Renal pelvis (tissue), 1 donor: ENCODE measurements at regions not wholly inside any gene's neighbourhood (a gene's known extent, or its start where the extent isn't known, plus 50 kb on each side); places are given as distances from the start of the nearest gene placed in this dataset.

Experiments
- DNase-seq: peaks from one replicate; pipeline ENCODE4 v3.0.0-alpha.2; 2013

DNA sequence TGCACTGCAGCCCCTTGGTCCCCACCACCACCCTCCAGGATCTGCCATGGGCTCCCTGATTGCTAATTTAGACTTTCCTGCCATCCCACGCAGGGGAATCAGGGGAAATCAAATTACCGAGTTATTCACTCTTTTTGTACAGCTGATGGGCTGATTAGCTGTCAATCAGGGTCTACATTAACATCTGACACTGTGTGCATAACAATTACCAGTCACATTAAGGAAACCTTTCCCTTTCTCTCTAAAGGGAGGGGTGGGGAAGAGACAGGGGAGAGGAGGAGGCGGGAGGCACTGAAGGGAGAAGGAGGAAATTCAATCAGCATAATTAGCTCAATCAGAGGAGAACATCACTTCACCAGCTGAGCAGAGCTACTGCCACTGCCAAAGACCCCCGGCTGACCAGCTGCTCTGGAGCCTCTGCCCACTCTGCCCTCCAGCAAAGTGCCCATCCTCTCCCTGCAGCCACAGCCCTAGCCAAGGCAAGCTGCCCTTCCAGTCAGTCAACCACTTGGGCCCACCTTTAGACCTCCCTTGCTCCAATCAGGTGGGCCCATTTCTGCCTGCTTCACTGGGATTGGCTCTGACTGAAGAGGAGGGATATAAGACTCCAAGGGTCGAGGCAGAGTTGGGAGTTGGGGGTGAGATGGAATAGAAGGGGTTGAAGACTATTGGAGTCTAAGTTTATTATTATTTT, 199.3 kb upstream of the ZC3H12A start:
- DNase-seq = no peak

GRCh38 chr1:37277366-37277765, 197.0 kb upstream of the ZC3H12A start:
- DNase-seq = no peak

- DNase-seq = no peak
Measured at GRCh38 chr1:37281354-37281753, 193.0 kb upstream of the ZC3H12A start.

DNA sequence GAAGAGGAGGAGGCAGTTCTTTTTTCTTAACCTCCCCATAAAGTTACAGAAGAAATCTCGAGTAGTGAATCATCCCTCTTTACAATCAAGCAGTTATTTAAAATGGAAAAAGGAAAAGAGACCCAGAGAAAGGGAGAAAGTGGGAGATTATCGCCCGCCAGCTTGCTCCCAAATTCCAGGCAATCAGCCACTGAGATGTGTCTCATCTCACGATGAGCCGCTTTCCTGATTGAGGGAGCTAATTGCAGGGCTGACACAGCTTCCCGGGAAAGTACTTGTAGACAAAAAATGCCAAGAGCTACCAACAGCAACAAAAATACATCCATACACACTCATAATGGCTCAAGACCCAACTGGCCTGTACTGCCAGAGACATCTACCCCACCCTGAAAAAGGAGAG, 191.6 kb upstream of the ZC3H12A start:
- no peak for DNase-seq

- DNase-seq = no peak
Measured at GRCh38 chr1:37284053-37284452, 190.3 kb upstream of the ZC3H12A start.

GRCh38 chr1:37286881-37287280, 187.5 kb upstream of the ZC3H12A start:
- no peak for DNase-seq

- DNase-seq = no peak
Measured at GRCh38 chr1:37288900-37289299, 185.5 kb upstream of the ZC3H12A start.

DNA sequence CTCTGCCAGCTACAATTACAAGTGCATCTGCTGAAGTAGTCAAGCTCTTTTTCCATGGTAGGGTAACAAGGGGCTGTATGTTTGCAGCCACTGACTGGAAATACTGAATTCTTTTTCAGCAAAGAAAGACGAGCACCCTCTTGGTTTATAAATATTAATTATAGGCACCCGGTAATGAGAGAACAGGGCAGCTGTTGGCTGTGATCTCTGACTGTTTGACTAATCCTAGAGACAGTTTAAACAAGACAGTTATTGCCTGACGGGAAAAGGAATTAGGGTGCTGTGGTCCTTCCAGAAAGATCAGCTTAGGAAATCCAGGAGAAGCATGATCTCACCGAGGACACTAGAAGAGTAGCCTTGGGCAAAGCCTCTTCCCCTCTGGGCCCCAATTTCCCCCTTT, 183.7 kb upstream of the ZC3H12A start:
- no peak for DNase-seq

DNA sequence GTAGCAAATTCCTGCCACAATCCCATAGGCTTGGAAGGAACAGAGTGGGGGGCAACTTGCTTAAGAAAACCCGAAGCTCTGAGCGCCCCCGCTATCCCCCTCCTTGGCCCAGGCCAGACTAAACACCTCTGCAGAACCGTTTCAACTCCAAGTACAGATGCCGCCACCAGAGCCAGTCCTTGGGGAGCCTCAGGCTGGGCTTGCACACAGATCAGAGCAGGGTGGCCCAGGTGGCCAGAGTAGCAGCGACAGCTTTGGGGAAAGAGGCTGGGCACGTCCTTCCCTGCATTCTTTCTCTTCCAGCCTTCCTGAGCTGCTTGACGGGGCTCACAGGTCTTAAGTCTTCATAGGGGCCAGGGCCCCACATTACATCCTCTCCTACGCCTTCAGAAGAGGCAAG, 181.6 kb upstream of the ZC3H12A start:
- DNase-seq = no peak

- DNase-seq = no peak
Measured at GRCh38 chr1:37294096-37294495, 180.3 kb upstream of the ZC3H12A start.

GRCh38 chr1:37294529-37294928, 179.9 kb upstream of the ZC3H12A start:
- DNase-seq = no peak

DNA sequence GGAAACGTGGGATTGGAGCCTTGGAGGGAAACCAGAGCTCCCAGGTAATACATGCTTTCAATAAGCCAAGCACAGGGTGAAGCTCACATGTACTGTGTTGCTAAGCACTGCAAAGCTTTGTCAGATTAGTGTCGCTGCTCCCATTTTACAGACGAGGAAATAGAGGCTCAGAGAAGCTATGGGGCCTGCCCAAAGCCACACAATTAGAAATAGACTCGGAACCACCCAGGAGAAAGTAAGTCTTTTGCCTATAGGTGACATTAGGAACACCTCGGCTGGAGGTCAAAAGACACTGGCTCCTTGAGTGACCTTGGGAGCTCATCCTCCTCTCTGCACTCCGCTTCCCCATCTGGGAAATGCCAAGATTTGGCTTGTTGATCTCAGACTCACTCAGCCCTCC, 175.6 kb upstream of the ZC3H12A start:
- no peak for DNase-seq

GRCh38 chr1:37299216-37299615, 175.2 kb upstream of the ZC3H12A start:
- no peak for DNase-seq

DNA sequence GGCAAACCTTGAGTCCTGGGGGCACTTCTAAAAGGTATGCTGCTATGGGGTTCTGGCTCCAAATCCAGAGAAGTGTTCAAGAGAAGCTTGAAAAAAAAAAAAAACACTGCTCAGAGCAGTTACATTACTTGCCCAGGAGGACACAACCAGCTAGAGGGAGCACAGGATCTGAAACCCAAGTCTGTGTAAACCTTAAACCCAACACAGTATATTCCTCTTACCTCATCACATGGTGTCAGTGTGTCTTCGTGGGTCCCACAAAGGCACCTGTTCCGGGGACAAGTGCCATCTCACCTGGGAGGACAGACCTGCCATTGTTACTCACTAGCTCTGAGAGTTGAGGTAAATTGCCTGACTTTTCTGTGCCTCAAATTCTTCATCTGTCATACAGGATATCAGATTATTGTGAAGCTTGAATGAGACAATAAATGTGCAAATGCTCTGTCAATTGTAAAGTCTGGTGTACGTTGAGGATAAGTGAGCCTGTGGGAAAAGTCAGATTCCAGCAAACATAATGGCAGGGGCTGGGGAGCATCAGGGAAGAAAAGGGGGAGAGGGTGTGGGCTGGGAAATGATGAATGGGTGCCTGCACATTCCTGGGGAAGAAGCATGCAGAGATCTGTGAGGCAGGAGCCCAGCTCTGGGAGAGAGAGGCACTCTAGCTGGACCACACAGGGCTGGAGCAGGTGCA, 170.4 kb upstream of the ZC3H12A start:
- no peak for DNase-seq

DNA sequence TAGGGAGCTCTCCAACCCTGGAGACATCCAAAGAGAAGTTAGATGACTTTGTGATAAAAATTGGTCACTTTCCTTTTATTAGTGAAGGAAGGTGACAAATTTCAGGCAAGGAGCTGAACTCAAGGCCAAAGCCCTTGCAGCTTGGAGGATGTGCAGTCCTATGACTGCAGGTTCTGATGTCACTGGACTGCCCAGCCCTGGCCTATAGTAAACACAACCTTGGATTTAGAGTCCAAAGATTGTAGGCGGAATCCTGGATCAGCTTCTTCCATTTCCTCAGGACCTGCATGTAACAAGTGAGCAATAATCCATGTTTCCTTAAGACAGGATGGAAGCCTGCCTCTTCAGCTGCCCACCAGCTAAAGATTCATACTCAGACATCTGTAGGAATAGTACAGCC, 169.3 kb upstream of the ZC3H12A start:
- no peak for DNase-seq

- DNase-seq = no peak
Measured at GRCh38 chr1:37305841-37306240, 168.5 kb upstream of the ZC3H12A start.

GRCh38 chr1:37306461-37306860, 167.9 kb upstream of the ZC3H12A start:
- DNase-seq = no peak

- DNase-seq = no peak
Measured at GRCh38 chr1:37306871-37307270, 167.5 kb upstream of the ZC3H12A start.

DNA sequence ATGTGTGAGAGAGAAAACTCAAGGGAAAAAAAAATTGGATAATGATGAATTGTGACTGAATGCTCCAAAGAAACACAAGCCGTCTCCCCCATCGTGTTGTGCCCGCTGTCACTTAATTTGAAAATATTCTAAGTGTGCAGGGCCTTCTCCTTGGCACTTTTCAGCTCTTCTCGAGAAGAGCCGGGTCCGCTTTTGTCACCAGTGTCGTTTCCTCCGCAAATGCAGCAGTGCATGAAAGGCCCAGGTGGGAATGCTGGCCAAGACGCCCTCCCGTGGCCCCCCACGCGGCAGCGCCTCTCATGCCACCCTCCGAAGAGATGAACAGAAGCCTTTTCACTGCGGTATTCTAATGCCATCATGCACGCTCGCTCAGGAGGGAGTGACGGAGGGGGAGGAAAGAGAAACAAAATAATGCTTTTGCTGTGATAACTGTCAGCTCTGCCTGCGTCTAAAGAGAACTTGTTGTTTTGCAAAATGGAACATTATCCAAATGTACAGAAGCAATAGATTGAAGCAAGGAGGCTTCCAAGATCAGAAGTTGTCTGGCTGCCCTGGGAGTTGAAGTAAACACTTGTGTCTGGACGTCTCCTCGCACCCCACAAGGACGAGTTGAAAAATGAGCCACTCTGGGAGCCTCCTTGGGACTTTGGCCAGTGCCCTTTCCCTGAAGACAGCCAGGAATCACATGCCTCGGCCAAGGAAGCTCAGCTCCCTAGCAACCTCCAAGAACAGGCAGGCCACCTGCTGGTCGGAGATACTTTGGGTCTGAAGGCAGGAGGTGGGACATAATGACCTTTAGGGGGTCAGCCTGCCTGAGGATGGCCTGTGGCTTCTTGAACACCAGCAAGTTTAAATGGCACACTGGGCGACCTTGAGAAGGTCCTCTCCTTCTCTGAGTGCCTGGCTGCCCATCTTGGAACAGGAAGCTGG, 166.1 kb upstream of the ZC3H12A start:
- no peak for DNase-seq

GRCh38 chr1:37309574-37309973, 164.8 kb upstream of the ZC3H12A start:
- DNase-seq = no peak

DNA sequence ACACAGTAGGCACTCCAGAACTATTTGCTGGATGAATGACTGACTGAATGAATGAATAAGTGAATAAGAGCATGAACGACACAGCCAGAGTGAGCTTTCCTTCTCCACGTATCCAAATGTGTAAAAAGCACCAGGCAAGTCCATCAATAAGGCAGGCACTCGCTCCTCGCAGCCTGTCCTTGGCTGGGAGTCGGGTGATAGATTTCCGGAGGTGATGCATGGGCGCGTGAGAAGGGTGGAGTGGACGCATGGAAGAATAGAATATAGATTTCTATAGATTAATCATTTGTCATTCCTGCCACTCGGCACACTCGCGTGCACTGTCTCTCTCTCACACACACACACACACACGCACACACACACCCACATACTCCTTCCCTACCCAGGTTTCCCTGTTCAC, 164.3 kb upstream of the ZC3H12A start:
- no peak for DNase-seq

DNA sequence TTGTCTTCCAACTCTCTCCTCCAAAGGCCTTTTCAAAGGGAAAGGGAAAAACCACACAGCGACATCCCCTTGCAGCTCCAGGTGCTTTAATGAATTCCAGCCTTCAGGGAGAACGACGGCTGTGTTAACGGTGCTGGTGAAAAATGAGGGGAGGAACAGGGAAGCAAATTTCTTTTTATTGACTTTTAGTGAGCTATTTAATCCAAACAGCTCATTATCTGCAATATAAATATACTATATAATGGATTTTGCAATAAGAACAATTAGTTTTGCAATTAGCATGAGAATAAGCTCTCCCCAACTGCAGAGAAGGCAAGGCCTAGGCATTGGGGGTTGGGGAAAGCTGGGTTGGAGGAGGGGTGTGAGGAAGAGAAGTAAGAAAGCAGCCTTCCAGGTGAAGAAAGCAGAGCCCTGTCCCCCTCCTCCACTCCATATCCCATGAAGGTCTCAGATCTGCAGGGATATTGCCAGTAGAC, 159.0 kb upstream of the ZC3H12A start:
- no peak for DNase-seq
